ENCODE measurements at regions not wholly inside any gene's neighbourhood (a gene's known extent, or its start where the extent isn't known, plus 50 kb on each side); places are given as distances from the start of the nearest gene placed in this dataset.

DNA sequence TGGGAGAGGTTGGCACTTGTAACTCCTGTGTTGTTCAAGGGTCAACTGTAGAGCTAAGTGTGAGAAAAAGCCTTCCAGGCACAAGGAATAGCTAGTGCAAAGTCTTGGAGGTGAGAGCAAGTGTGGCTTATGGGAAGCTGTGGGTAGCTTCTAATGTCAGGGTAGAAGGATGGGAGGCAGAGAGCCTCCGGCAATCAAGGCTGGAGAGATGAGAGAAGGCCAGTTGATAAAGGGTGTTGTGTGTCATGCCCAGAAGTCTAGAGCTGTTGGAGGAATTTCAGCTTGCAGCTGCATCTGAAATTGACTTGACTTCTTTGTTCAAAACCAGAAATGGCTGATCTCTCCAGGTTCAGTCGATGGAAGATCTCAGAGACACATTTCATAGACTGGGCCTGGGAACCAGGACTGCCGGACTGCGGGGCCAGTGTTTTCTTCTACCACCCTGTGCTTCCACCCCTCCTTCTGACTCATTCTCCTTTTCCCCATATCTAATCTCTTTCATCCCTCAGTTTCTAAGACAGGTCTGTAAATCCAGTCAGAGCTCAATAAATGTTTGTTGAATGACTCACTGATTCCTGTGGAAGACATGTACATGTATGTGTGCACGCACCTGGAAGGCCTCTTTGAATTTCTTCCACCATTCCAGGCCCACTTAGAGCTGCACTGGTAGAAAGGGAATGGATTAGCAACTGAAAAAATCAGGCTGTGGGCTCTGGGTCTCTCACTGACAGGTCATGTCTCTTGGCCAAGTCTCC, 67.8 kb upstream of the KLF4 start:
- Histone ChIP-seq H3K4me2 (replicated peaks; ENCODE audit: low read depth, low read length, poor library complexity, severe bottlenecking) (no peak overlapping the region), H3K9me3 (ENCODE audit: control extremely low read depth in 1 of 3, control insufficient read depth in 2 of 3, insufficient read depth in 1 of 3, low read length in 2 of 3) (no peaks in the 10 kb centered on the region), H3K4me1 (ENCODE audit: control insufficient read depth in 2 of 2, insufficient read depth in 2 of 2, low read length in 2 of 2) (no peaks in the 10 kb centered on the region), H2AFZ (ENCODE audit: insufficient read depth, low read depth, low read length, poor library complexity, severe bottlenecking) (no peak overlapping the region), H3K27me3 (replicated peaks in 1 of 4; ENCODE audit: control extremely low read depth in 1 of 4, control insufficient read depth in 3 of 4, insufficient read depth in 4 of 4, low read length in 3 of 4) (no peaks in the 10 kb centered on the region), H3K4me3 (ENCODE audit: control extremely low read depth in 1 of 5, extremely low read depth in 1 of 5, insufficient read depth in 1 of 5, low read depth in 2 of 5, low read length in 4 of 5) (no peak overlapping the region), H4K20me1 (ENCODE audit: control insufficient read depth, insufficient read depth, low read length, poor library complexity, severe bottlenecking) (no peaks in the 10 kb centered on the region), H3K79me2 (ENCODE audit: control insufficient read depth, insufficient read depth, low read length) (no peaks in the 10 kb centered on the region), H3K36me3 (replicated peaks in 1 of 2; ENCODE audit: control extremely low read depth in 1 of 2, control insufficient read depth in 1 of 2, extremely low read depth in 1 of 2, insufficient read depth in 2 of 2, low read length in 1 of 2) (no peaks in the 10 kb centered on the region), H3K9ac (ENCODE audit: low read length) (no peak overlapping the region), H3K27ac (ENCODE audit: low read length in 2 of 2) (no peak overlapping the region)
- 97% methylated on average over 5 of the region's 5 CpGs for WGBS (ENCODE audit: insufficient coverage)
- H3K27me3 Mint-ChIP-seq, result no peaks in the 10 kb centered on the region
- no peak for DNase-seq
- ChIA-PET POLR2A (no interaction called here), CTCF (no interaction called here)
- H3K4me1 Mint-ChIP-seq, result no peaks in the 10 kb centered on the region
- intact Hi-C loops (cut with micrococcal nuclease), result no loop called here
- H3K9me3 Mint-ChIP-seq (ENCODE audit: insufficient read depth), result no peaks in the 10 kb centered on the region
- TF ChIP-seq, protein P1, sequence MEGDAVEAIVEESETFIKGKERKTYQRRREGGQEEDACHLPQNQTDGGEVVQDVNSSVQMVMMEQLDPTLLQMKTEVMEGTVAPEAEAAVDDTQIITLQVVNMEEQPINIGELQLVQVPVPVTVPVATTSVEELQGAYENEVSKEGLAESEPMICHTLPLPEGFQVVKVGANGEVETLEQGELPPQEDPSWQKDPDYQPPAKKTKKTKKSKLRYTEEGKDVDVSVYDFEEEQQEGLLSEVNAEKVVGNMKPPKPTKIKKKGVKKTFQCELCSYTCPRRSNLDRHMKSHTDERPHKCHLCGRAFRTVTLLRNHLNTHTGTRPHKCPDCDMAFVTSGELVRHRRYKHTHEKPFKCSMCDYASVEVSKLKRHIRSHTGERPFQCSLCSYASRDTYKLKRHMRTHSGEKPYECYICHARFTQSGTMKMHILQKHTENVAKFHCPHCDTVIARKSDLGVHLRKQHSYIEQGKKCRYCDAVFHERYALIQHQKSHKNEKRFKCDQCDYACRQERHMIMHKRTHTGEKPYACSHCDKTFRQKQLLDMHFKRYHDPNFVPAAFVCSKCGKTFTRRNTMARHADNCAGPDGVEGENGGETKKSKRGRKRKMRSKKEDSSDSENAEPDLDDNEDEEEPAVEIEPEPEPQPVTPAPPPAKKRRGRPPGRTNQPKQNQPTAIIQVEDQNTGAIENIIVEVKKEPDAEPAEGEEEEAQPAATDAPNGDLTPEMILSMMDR (IDR thresholded peaks at IDR 0.05), result no peak
- no peak for TF ChIP-seq EZH2 (IDR thresholded peaks at IDR 0.05; ENCODE audit: borderline replicate concordance, insufficient read depth, low read depth, low read length, poor library complexity, severe bottlenecking)
- ATAC-seq (ENCODE audit: low read depth), result no peak
- no peak overlapping the region for H3K4me3 Mint-ChIP-seq
- no peak overlapping the region for H3K27ac Mint-ChIP-seq

DNA sequence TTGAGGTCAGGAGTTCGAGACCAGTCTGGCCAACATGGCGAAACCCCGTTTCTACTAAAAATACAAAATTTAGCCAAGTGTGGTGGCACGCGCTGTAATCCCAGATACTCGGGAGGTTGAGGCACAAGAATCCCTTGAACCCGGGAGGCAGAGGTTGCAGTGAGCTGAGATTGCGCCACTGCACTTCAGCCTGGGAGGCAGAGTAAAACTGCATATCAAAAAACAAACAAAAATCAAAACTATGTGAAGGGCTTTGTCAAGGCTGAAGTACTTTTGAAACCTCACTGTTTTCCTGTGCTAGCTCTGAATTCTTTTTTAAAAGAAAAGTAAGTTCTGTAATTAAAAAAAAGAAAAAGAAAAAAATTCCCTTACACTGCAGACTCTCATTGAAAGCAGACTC, 65.1 kb upstream of the KLF4 start:
- H3K4me1 Mint-ChIP-seq, result no peaks in the 10 kb centered on the region
- Histone ChIP-seq H3K9ac (ENCODE audit: low read length) (no peak overlapping the region), H3K79me2 (ENCODE audit: control insufficient read depth, insufficient read depth, low read length) (no peaks in the 10 kb centered on the region), H3K4me2 (replicated peaks; ENCODE audit: low read depth, low read length, poor library complexity, severe bottlenecking) (no peak overlapping the region), H3K27ac (ENCODE audit: low read length in 2 of 2) (no peak overlapping the region), H4K20me1 (ENCODE audit: control insufficient read depth, insufficient read depth, low read length, poor library complexity, severe bottlenecking) (no peaks in the 10 kb centered on the region), H3K27me3 (replicated peaks in 1 of 4; ENCODE audit: control extremely low read depth in 1 of 4, control insufficient read depth in 3 of 4, insufficient read depth in 4 of 4, low read length in 3 of 4) (no peaks in the 10 kb centered on the region), H3K4me3 (ENCODE audit: control extremely low read depth in 1 of 5, extremely low read depth in 1 of 5, insufficient read depth in 1 of 5, low read depth in 2 of 5, low read length in 4 of 5) (no peak overlapping the region), H2AFZ (ENCODE audit: insufficient read depth, low read depth, low read length, poor library complexity, severe bottlenecking) (no peak overlapping the region), H3K9me3 (ENCODE audit: control extremely low read depth in 1 of 3, control insufficient read depth in 2 of 3, insufficient read depth in 1 of 3, low read length in 2 of 3) (no peaks in the 10 kb centered on the region), H3K4me1 (ENCODE audit: control insufficient read depth in 2 of 2, insufficient read depth in 2 of 2, low read length in 2 of 2) (no peaks in the 10 kb centered on the region), H3K36me3 (replicated peaks in 1 of 2; ENCODE audit: control extremely low read depth in 1 of 2, control insufficient read depth in 1 of 2, extremely low read depth in 1 of 2, insufficient read depth in 2 of 2, low read length in 1 of 2) (no peaks in the 10 kb centered on the region)
- CTCF ChIA-PET, result no interaction called here
- TF ChIP-seq, protein P1 (IDR thresholded peaks at IDR 0.05), result no peak
- TF ChIP-seq EZH2 (IDR thresholded peaks at IDR 0.05; ENCODE audit: borderline replicate concordance, insufficient read depth, low read depth, low read length, poor library complexity, severe bottlenecking), result no peak
- no peak for ATAC-seq (ENCODE audit: low read depth)
- no peaks in the 10 kb centered on the region for H3K27me3 Mint-ChIP-seq
- H3K9me3 Mint-ChIP-seq (ENCODE audit: insufficient read depth), result no peaks in the 10 kb centered on the region
- intact Hi-C loops (cut with micrococcal nuclease), result no loop called here
- no peak for DNase-seq
- WGBS (ENCODE audit: insufficient coverage), result 97% methylated on average over 7 of the region's 8 CpGs
- no peak overlapping the region for H3K4me3 Mint-ChIP-seq
- no peak overlapping the region for H3K27ac Mint-ChIP-seq
- POLR2A ChIA-PET, result no interaction called here

Data from B cell (primary cell).